Frontal cortex (tissue), 3 donors: ENCODE measurements at regions not wholly inside any gene's neighbourhood (a gene's known extent, or its start where the extent isn't known, plus 50 kb on each side); places are given as distances from the start of the nearest gene placed in this dataset.

ENCODE experiments used
- DNase-seq, 2 donors: peaks; one replicate each; pipeline ENCODE4 v3.0.0; 2012; ENCODE audit warnings: low spot score in 2 of 2
- FAIRE-seq: peaks from 2 replicates; lab custom pipeline; 2012; peaks lifted over from hg19 to GRCh38; lab: Jason Lieb, UNC
- donor health status: control.
- donor health status: control.
- donor health status: control.

DNA sequence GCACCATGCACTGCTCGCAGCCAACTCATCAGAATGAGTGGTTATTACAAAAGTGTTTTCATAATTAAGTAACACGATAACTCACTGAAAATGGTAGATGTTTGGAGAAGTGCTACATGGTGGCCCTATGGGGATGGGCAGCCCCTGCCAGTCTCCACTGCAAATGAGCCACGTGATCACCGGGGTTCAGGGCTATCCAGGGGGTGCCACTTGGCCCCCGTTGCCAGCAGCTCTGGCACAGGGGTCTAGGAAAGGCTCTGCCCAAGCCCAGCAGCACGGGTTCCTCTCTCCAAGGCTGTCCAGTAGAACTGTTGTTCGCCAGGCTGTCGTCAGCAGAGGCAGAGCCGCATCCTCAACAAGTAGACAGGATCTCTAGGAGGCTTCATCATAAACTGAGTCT is 382.1 kb upstream of the B3GAT1 start:
- FAIRE-seq = no peak
- no peak for DNase-seq

DNA sequence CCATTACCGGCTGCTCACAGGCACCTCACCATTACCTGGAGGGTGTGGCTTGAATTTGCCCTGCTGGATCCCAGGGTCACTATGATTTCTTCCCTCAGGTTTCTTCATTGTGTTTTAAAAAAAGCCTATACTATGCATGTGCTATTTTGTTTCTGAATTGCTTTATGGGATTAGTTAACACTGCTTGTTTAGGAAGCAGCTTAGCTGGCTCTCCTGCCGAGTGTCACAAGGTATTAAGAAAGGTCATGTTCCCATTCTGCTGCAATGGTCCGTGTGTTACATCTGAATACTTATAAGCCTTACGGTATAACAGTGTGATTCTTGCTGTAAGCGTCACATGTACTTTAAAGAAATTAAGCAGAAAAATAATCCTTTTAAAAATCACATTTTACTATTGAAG is 380.6 kb upstream of the B3GAT1 start:
- FAIRE-seq = no peak
- no peak for DNase-seq

DNA sequence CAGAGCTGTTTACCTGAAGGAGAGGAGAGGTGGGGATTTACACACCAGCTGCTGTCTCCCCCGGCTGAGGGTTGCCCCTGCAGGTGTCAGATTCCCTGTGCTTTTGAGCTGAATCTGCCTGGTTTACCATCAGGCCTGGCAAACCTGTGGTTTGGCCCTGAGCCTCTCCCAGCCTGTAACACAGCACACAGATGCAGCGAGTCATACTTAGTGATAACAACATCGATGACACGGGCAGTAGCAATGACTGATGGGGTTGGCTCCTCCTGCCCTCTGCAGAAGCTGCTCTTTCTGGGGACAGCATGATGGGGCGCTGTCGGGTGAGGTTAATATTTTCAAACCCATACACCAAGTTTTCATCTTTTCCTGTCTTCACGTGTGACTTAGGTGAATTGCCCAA is 380.0 kb upstream of the B3GAT1 start:
- FAIRE-seq (no peak), DNase-seq (no peak)

GRCh38 chr11:134791102-134791501 is 379.1 kb upstream of the B3GAT1 start:
- no peak for DNase-seq
- FAIRE-seq = no peak

GRCh38 chr11:134789104-134789503 is 377.1 kb upstream of the B3GAT1 start:
- no peak for FAIRE-seq
- DNase-seq = no peak

GRCh38 chr11:134786636-134787035 is 374.6 kb upstream of the B3GAT1 start:
- no peak for DNase-seq
- FAIRE-seq = no peak

- DNase-seq = no peak
- no peak for FAIRE-seq
These were observed 373.7 kb upstream of the B3GAT1 start for GRCh38 chr11:134785660-134786284.

GRCh38 chr11:134785059-134785458 is 373.0 kb upstream of the B3GAT1 start:
- DNase-seq (no peak), FAIRE-seq (no peak)

DNA sequence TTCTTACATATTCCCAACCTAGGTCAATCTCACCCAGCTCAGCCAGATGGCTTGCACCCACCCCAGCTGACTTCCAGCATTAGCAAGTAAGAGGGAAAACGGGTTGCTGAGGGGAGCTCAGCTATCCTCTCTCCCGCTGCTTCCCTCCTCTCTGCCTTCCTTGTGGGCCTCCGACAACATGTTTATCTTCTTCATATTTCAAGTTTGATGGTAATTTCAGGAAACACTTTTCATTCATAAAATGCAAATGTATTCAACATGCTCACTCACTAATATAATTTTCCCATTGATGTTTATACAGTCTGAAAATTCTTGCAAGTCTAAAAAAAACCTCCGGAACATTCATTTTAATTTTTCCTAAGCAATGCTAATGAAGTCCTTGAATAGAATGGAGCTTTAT is 372.5 kb upstream of the B3GAT1 start:
- DNase-seq (no peak), FAIRE-seq (no peak)

GRCh38 chr11:134784046-134784445 is 372.0 kb upstream of the B3GAT1 start:
- FAIRE-seq (no peak), DNase-seq (no peak)

GRCh38 chr11:134783234-134783633 is 371.2 kb upstream of the B3GAT1 start:
- no peak for DNase-seq
- no peak for FAIRE-seq

DNA sequence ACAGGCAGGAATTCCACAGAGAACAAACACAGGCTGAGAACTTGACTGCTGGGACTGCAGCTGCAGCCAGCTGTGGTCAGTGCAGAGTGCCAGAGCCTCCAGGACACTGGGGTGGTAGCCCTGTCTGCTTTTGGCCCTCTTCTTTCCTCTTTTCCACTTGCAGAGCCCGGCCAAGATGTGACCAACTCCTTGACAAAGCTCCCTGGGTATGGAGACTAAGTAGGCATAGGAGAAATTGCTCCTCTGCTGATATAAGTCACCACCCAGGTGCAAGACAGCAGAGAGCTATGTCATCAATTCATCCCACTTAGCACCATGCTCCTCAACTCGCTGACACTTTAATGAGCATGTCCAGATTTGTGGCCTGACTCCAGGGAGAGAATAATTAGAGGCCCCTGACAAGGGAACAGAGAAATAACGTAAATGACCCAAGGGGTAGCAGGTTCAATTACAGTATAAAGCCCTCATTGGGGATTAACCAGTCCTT is 369.4 kb upstream of the B3GAT1 start:
- no peak for DNase-seq
- no peak for FAIRE-seq

DNA sequence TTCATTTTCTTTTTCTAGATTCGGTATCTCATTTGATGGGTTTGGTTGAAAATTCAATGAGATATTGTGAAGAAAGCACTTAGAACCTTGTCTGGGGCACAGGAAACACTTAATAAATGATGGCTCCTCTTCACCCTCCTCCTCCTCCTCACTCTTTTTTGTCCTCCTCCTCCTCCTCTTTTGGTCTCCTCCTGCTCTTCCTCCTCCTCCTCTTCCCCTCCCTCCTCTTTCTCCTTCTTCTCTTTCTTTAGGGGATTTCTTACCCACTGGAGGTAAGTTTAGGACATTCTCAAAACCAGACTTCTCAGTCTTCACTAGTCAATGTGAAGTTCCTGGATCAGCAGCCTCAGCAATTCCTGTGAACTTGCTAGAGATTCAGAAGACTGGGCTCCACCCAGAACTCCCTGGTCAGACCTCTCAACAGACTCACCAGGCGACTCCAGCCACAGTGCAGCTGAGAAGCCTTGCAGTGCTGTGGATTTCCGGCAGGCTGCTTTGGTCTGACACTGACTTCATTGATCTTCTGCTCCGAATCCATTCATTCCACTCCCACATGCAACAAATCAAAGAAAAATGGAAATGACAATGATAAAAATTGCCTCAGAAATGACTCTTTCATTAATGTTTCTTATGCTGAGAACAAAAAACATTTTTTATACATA is 368.6 kb upstream of the B3GAT1 start:
- no peak for FAIRE-seq
- DNase-seq = no peak

- FAIRE-seq (no peak), DNase-seq (no peak)
These were observed 367.1 kb upstream of the B3GAT1 start for GRCh38 chr11:134779179-134779578.

GRCh38 chr11:134768463-134768862 is 356.4 kb upstream of the B3GAT1 start:
- DNase-seq = no peak

GRCh38 chr11:134765565-134765964 is 353.5 kb upstream of the B3GAT1 start:
- FAIRE-seq = no peak
- no peak for DNase-seq

More at GRCh38 chr11:134768463-134768862, 356.4 kb upstream of the B3GAT1 start:
- FAIRE-seq = no peak

- DNase-seq = no peak
- no peak for FAIRE-seq
These were observed 352.9 kb upstream of the B3GAT1 start for GRCh38 chr11:134764966-134765365.

- FAIRE-seq (no peak), DNase-seq (no peak)
These were observed 352.3 kb upstream of the B3GAT1 start for GRCh38 chr11:134764367-134764766.

DNA sequence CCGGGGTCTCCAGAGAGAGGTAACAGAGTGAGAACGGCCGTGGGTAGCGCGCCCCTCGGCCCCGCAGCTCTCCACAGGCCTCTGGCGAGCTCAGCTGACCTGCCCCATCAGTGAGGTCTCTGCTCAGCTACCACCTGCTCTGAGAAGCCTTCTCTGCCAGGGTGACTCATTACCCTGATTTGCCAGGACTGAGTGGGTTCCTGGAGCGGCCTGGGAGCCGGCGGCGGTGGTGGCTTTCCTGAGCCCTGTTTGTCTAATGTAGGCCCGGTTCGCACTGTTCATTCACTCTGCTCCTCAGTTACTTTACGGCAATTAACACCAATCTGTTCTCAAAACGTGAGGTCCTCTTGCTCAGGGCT is 351.0 kb upstream of the B3GAT1 start:
- FAIRE-seq (no peak), DNase-seq (no peak)

- no peak for DNase-seq
- no peak for FAIRE-seq
These were observed 350.4 kb upstream of the B3GAT1 start for GRCh38 chr11:134762248-134763029.

GRCh38 chr11:134761926-134762247 is 349.8 kb upstream of the B3GAT1 start:
- FAIRE-seq (no peak), DNase-seq (no peak)
